ENCODE measurements at regions not wholly inside any gene's neighbourhood (a gene's known extent, or its start where the extent isn't known, plus 50 kb on each side); places are given as distances from the start of the nearest gene placed in this dataset.

- Histone ChIP-seq H3K36me3 (no peaks in the 10 kb centered on the region), H3K4me3 (no peak overlapping the region), H3K27ac (no peak overlapping the region), H3K9me3 (no peaks in the 10 kb centered on the region), H3K27me3 (peaks cover 0 to 16% (median 0%) of the 10 kb centered on the region in 4 donors), H3K4me1 (no peaks in the 10 kb centered on the region)
- no peak for DNase-seq
- intact Hi-C loops (cut with DNase I) = no loop called here
- 73 to 74% methylated on average over 7 of the region's 7 CpGs for WGBS, 2 donors
- no peak for TF ChIP-seq POLR2A (IDR thresholded peaks at IDR 0.05)
- no peak for TF ChIP-seq CTCF (IDR thresholded peaks at IDR 0.05)
Observed at GRCh38 chr22:22042599-22043295, 60.2 kb upstream of the TOP3B start.

GRCh38 chr22:22042009-22042408 lies 59.4 kb upstream of the TOP3B start:
- H3K27me3 ChIP-seq = peaks cover 0 to 10% (median 0%) of the 10 kb centered on the region in 4 donors
- TF ChIP-seq POLR2A (IDR thresholded peaks at IDR 0.05) (no peak), CTCF (IDR thresholded peaks at IDR 0.05) (no peak)
- no peaks in the 10 kb centered on the region for H3K36me3 ChIP-seq
- intact Hi-C loops (cut with DNase I) = no loop called here
- H3K27ac ChIP-seq = no peak overlapping the region
- no peaks in the 10 kb centered on the region for H3K9me3 ChIP-seq
- no peaks in the 10 kb centered on the region for H3K4me1 ChIP-seq
- DNase-seq = no peak
- H3K4me3 ChIP-seq = no peak overlapping the region
- 43 to 50% methylated on average over 1 of the region's 1 CpG for WGBS, 2 donors

GRCh38 chr22:22040908-22041307 lies 58.3 kb upstream of the TOP3B start:
- Histone ChIP-seq H3K9me3 (no peaks in the 10 kb centered on the region), H3K36me3 (no peaks in the 10 kb centered on the region), H3K4me3 (no peak overlapping the region), H3K4me1 (no peaks in the 10 kb centered on the region), H3K27ac (no peak overlapping the region), H3K27me3 (peaks cover 0 to 10% (median 0%) of the 10 kb centered on the region in 4 donors)
- intact Hi-C loops (cut with DNase I) = no loop called here
- no peak for DNase-seq
- TF ChIP-seq POLR2A (IDR thresholded peaks at IDR 0.05) = no peak
- no peak for TF ChIP-seq CTCF (IDR thresholded peaks at IDR 0.05)

GRCh38 chr22:22040472-22040871 lies 57.9 kb upstream of the TOP3B start:
- H3K27me3 ChIP-seq = peaks cover 0 to 10% (median 0%) of the 10 kb centered on the region in 4 donors
- DNase-seq = no peak
- no peaks in the 10 kb centered on the region for H3K9me3 ChIP-seq
- TF ChIP-seq CTCF (IDR thresholded peaks at IDR 0.05) = no peak
- no peak for TF ChIP-seq POLR2A (IDR thresholded peaks at IDR 0.05)
- no peak overlapping the region for H3K27ac ChIP-seq
- no peak overlapping the region for H3K4me3 ChIP-seq
- intact Hi-C loops (cut with DNase I) = no loop called here
- 68 to 76% methylated on average over 3 of the region's 3 CpGs for whole genome bisulfite sequencing, 2 donors
- H3K4me1 ChIP-seq = no peaks in the 10 kb centered on the region
- H3K36me3 ChIP-seq = no peaks in the 10 kb centered on the region

GRCh38 chr22:22039286-22040074 lies 56.9 kb upstream of the TOP3B start:
- peaks cover 0 to 10% (median 0%) of the 10 kb centered on the region in 4 donors for H3K27me3 ChIP-seq
- H3K4me1 ChIP-seq = no peaks in the 10 kb centered on the region
- WGBS, 2 donors = 42 to 59% methylated on average over 4 of the region's 4 CpGs
- no peaks in the 10 kb centered on the region for H3K36me3 ChIP-seq
- no peak overlapping the region for H3K4me3 ChIP-seq
- TF ChIP-seq POLR2A (IDR thresholded peaks at IDR 0.05) (no peak), CTCF (IDR thresholded peaks at IDR 0.05) (no peak)
- intact Hi-C loops (cut with DNase I) = no loop called here
- no peaks in the 10 kb centered on the region for H3K9me3 ChIP-seq
- DNase-seq = no peak
- no peak overlapping the region for H3K27ac ChIP-seq
